ENCODE measurements at regions not wholly inside any gene's neighbourhood (a gene's known extent, or its start where the extent isn't known, plus 50 kb on each side); places are given as distances from the start of the nearest gene placed in this dataset.

DNA sequence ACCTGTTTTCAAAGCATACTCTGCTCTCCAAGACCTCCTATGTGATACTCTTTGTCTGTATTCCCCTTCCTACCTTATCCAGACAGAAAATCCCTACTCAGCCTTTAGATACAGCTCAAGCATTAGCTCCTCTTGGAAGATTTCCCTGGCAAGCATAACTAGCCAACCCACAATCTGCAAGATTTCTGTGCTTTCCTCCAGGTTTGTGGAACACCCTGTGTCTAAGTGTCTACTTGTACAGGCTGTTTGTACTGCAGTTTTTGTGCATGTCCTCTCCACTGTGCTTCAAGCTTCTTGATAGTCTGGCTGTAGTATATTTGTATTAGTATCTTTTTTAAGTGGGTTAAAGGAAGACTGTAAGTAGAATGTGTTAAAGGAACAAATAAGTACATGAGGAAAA lies 203.7 kb downstream of the RFC3 start:
- ChIA-PET CTCF (no interaction called here), POLR2A (no interaction called here)
- H3K27ac ChIP-seq (ENCODE audit: extremely low read depth, low read depth, low read length) = no peak overlapping the region
- no peaks in the 10 kb centered on the region for H3K36me3 ChIP-seq (ENCODE audit: control insufficient read depth in 2 of 2, insufficient read depth in 1 of 2, low read length in 2 of 2)
- no peaks in the 10 kb centered on the region for H3K9me3 ChIP-seq (ENCODE audit: control insufficient read depth, insufficient read depth, low read depth, low read length)
- H3K4me1 ChIP-seq (ENCODE audit: control insufficient read depth, insufficient read depth, low read length) = no peaks in the 10 kb centered on the region
- TF ChIP-seq SETDB1 (IDR thresholded peaks at IDR 0.05; ENCODE audit: insufficient read length, low read length) (peak; percentile 47), ZNF16 (tag by site-specific recombination; IDR thresholded peaks at IDR 0.05; ENCODE audit: low read depth) (no peak)
- no peak overlapping the region for H3K4me3 ChIP-seq (ENCODE audit: low read depth, low read length)

DNA sequence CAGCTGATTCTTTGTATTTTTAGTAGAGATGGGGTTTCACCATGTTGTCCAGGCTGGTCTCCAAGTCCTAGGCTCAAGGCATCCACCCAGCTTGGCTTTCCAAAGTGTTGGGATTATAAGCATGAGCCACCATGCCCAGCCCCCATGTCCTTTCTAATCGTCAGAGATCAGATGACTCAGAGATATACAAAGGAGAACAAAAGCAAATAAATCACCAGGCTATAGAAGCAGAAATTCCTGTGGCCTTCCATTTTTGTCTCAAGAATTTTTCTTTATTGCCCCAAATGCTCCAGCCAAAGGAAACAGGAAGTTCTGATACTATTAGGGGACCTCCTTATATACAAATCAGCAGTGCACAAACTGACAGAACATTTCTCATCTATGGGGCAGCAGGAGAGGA lies 207.8 kb downstream of the RFC3 start:
- no peaks in the 10 kb centered on the region for H3K9me3 ChIP-seq (ENCODE audit: control insufficient read depth, insufficient read depth, low read depth, low read length)
- H3K4me3 ChIP-seq (ENCODE audit: low read depth, low read length) = no peak overlapping the region
- no peaks in the 10 kb centered on the region for H3K36me3 ChIP-seq (ENCODE audit: control insufficient read depth in 2 of 2, insufficient read depth in 1 of 2, low read length in 2 of 2)
- no peaks in the 10 kb centered on the region for H3K4me1 ChIP-seq (ENCODE audit: control insufficient read depth, insufficient read depth, low read length)
- ChIA-PET POLR2A (no interaction called here), CTCF (no interaction called here)
- no peak overlapping the region for H3K27ac ChIP-seq (ENCODE audit: extremely low read depth, low read depth, low read length)
- TF ChIP-seq SCRT2 (tag by site-specific recombination; IDR thresholded peaks at IDR 0.05) = no peak
- TF ChIP-seq SCRT1 (tag by site-specific recombination; IDR thresholded peaks at IDR 0.05; ENCODE audit: borderline replicate concordance) = no peak
- TF ChIP-seq ZNF776 (tag by site-specific recombination; IDR thresholded peaks at IDR 0.05; ENCODE audit: borderline replicate concordance) = no peak
- no peak for TF ChIP-seq MEIS1 (CRISPR knock-in tag; IDR thresholded peaks at IDR 0.05; ENCODE audit: borderline replicate concordance)
- no peak for TF ChIP-seq PRDM1 (tag by site-specific recombination; IDR thresholded peaks at IDR 0.05)

DNA sequence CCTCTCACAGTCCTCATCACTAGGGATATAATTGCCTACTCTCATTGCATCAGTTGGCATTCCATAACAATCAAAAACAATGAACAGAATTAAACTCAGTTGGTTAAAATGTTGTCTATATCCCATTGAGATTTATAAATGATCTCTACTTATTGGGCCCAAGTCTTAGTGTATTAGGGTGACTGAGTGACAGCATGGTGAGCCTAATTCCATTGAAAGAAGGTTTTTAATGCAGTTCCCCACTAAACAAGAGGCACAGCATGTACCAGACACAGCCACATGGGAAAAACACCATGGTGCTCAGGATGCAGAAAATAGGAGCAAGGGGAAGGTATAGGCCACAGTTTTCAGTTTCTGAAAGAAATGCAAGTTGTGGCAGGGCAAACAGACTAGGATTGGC lies 208.4 kb downstream of the RFC3 start:
- CTCF ChIA-PET = no interaction called here
- H3K36me3 ChIP-seq (ENCODE audit: control insufficient read depth in 2 of 2, insufficient read depth in 1 of 2, low read length in 2 of 2) = no peaks in the 10 kb centered on the region
- H3K9me3 ChIP-seq (ENCODE audit: control insufficient read depth, insufficient read depth, low read depth, low read length) = no peaks in the 10 kb centered on the region
- no peak overlapping the region for H3K27ac ChIP-seq (ENCODE audit: extremely low read depth, low read depth, low read length)
- no peak overlapping the region for H3K4me3 ChIP-seq (ENCODE audit: low read depth, low read length)
- POLR2A ChIA-PET = no interaction called here
- H3K4me1 ChIP-seq (ENCODE audit: control insufficient read depth, insufficient read depth, low read length) = no peaks in the 10 kb centered on the region
- TF ChIP-seq, protein P1, sequence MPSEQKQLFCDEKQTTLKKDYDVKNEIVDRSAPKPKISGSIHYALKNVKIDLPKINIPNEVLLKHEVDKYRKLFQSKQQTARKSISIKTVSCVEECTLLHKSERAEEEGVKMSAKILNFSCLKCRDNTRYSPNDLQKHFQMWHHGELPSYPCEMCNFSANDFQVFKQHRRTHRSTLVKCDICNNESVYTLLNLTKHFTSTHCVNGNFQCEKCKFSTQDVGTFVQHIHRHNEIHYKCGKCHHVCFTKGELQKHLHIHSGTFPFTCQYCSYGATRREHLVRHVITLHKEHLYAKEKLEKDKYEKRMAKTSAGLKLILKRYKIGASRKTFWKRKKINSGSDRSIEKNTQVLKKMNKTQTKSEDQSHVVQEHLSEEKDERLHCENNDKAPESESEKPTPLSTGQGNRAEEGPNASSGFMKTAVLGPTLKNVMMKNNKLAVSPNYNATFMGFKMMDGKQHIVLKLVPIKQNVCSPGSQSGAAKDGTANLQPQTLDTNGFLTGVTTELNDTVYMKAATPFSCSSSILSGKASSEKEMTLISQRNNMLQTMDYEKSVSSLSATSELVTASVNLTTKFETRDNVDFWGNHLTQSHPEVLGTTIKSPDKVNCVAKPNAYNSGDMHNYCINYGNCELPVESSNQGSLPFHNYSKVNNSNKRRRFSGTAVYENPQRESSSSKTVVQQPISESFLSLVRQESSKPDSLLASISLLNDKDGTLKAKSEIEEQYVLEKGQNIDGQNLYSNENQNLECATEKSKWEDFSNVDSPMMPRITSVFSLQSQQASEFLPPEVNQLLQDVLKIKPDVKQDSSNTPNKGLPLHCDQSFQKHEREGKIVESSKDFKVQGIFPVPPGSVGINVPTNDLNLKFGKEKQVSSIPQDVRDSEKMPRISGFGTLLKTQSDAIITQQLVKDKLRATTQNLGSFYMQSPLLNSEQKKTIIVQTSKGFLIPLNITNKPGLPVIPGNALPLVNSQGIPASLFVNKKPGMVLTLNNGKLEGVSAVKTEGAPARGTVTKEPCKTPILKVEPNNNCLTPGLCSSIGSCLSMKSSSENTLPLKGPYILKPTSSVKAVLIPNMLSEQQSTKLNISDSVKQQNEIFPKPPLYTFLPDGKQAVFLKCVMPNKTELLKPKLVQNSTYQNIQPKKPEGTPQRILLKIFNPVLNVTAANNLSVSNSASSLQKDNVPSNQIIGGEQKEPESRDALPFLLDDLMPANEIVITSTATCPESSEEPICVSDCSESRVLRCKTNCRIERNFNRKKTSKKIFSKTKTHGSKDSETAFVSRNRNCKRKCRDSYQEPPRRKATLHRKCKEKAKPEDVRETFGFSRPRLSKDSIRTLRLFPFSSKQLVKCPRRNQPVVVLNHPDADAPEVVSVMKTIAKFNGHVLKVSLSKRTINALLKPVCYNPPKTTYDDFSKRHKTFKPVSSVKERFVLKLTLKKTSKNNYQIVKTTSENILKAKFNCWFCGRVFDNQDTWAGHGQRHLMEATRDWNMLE (tag by site-specific recombination; conservative IDR thresholded peaks at IDR 0.05; ENCODE audit: low read depth) = no peak
- TF ChIP-seq ZNF202 (tag by site-specific recombination; IDR thresholded peaks at IDR 0.05; ENCODE audit: borderline replicate concordance) = no peak
- TF ChIP-seq, protein P2, sequence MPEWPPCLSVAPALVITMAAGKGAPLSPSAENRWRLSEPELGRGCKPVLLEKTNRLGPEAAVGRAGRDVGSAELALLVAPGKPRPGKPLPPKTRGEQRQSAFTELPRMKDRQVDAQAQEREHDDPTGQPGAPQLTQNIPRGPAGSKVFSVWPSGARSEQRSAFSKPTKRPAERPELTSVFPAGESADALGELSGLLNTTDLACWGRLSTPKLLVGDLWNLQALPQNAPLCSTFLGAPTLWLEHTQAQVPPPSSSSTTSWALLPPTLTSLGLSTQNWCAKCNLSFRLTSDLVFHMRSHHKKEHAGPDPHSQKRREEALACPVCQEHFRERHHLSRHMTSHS (tag by site-specific recombination; IDR thresholded peaks at IDR 0.05) = no peak
- TF ChIP-seq ZNF138 (tag by site-specific recombination; IDR thresholded peaks at IDR 0.05; ENCODE audit: borderline replicate concordance) = no peak
- TF ChIP-seq, protein P3, sequence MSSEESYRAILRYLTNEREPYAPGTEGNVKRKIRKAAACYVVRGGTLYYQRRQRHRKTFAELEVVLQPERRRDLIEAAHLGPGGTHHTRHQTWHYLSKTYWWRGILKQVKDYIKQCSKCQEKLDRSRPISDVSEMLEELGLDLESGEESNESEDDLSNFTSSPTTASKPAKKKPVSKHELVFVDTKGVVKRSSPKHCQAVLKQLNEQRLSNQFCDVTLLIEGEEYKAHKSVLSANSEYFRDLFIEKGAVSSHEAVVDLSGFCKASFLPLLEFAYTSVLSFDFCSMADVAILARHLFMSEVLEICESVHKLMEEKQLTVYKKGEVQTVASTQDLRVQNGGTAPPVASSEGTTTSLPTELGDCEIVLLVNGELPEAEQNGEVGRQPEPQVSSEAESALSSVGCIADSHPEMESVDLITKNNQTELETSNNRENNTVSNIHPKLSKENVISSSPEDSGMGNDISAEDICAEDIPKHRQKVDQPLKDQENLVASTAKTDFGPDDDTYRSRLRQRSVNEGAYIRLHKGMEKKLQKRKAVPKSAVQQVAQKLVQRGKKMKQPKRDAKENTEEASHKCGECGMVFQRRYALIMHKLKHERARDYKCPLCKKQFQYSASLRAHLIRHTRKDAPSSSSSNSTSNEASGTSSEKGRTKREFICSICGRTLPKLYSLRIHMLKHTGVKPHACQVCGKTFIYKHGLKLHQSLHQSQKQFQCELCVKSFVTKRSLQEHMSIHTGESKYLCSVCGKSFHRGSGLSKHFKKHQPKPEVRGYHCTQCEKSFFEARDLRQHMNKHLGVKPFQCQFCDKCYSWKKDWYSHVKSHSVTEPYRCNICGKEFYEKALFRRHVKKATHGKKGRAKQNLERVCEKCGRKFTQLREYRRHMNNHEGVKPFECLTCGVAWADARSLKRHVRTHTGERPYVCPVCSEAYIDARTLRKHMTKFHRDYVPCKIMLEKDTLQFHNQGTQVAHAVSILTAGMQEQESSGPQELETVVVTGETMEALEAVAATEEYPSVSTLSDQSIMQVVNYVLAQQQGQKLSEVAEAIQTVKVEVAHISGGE (tag by site-specific recombination; conservative IDR thresholded peaks at IDR 0.05; ENCODE audit: low read depth) = no peak
- TF ChIP-seq ZNF529 (tag by site-specific recombination; IDR thresholded peaks at IDR 0.05; ENCODE audit: insufficient replicate concordance) = no peak
- TF ChIP-seq GLIS1 (tag by site-specific recombination; IDR thresholded peaks at IDR 0.05) = no peak
- no peak for TF ChIP-seq GLIS2 (tag by site-specific recombination; IDR thresholded peaks at IDR 0.05)
- TF ChIP-seq SP7 (tag by site-specific recombination; IDR thresholded peaks at IDR 0.05) = no peak
- TF ChIP-seq ZNF768 (tag by site-specific recombination; IDR thresholded peaks at IDR 0.05) = no peak
- TF ChIP-seq, protein P4, sequence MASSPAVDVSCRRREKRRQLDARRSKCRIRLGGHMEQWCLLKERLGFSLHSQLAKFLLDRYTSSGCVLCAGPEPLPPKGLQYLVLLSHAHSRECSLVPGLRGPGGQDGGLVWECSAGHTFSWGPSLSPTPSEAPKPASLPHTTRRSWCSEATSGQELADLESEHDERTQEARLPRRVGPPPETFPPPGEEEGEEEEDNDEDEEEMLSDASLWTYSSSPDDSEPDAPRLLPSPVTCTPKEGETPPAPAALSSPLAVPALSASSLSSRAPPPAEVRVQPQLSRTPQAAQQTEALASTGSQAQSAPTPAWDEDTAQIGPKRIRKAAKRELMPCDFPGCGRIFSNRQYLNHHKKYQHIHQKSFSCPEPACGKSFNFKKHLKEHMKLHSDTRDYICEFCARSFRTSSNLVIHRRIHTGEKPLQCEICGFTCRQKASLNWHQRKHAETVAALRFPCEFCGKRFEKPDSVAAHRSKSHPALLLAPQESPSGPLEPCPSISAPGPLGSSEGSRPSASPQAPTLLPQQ (tag by site-specific recombination; IDR thresholded peaks at IDR 0.05) = no peak
- TF ChIP-seq, protein P5, sequence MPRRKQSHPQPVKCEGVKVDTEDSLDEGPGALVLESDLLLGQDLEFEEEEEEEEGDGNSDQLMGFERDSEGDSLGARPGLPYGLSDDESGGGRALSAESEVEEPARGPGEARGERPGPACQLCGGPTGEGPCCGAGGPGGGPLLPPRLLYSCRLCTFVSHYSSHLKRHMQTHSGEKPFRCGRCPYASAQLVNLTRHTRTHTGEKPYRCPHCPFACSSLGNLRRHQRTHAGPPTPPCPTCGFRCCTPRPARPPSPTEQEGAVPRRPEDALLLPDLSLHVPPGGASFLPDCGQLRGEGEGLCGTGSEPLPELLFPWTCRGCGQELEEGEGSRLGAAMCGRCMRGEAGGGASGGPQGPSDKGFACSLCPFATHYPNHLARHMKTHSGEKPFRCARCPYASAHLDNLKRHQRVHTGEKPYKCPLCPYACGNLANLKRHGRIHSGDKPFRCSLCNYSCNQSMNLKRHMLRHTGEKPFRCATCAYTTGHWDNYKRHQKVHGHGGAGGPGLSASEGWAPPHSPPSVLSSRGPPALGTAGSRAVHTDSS (tag by site-specific recombination; IDR thresholded peaks at IDR 0.05) = no peak
- no peak for TF ChIP-seq ZFP37 (tag by site-specific recombination; IDR thresholded peaks at IDR 0.05)
